K562 (cell line): ENCODE measurements at regions not wholly inside any gene's neighbourhood (a gene's known extent, or its start where the extent isn't known, plus 50 kb on each side); places are given as distances from the start of the nearest gene placed in this dataset.

ENCODE experiments used
- ATAC-seq: fragments of 200-7000 bp; cut with Tn5 transposase; 3 replicates; pipeline ENCODE4 v1.9.1; 2020; ENCODE audit warnings: moderate library complexity
- BruUV-seq: library from RNA; stranded (reverse); fragments of 400-500 nt; replicated peaks from 2 replicates; lab custom pipeline; 2021; lab: Mats Ljungman, UMichigan
- CTCF ChIA-PET: fragments of 300-600 bp; formaldehyde crosslinking; extraction: SDS; loops from one replicate; lab custom pipeline; 2021; ENCODE audit warnings: low intra/inter-chr PET ratio; lab: Yijun Ruan, JAX
- POLR2A ChIA-PET: fragments of 300-600, 350-650 bp; sonication (Branson Sonifier 250); formaldehyde crosslinking; extraction: SDS; loops from one replicate; lab custom pipeline; 2021; ENCODE audit warnings: antibody characterized with exemption, inconsistent platforms; lab: Yijun Ruan, JAX
- DNase-seq, 4 experiments: peaks; one replicate each; pipeline versions ENCODE4 v3.0.0 to v3.0.0-alpha.2; 2011 to 2018; ENCODE audit warnings: low spot score in 3 of 4, mixed read lengths in 3 of 4; ENCODE audit errors: extremely low read depth in 1 of 4
- FAIRE-seq: peaks from 2 replicates; lab custom pipeline; 2011; peaks lifted over from hg19 to GRCh38; lab: Jason Lieb, UNC
- H2AFZ ChIP-seq: 2 replicates; pipeline ENCODE4 v1.6.0; 2011; ENCODE audit warnings: low read depth, low read length, control low read depth, inconsistent platforms
- H3K27ac ChIP-seq: fragments of 200-600 bp; 3 replicates; pipeline ENCODE4 v1.8.0; 2011; ENCODE audit warnings: low read depth, mild to moderate bottlenecking, control low read depth, inconsistent platforms, low read length, moderate library complexity, mixed read lengths; ENCODE audit errors: extremely low read depth
- H3K27me3 ChIP-seq, 2 experiments: fragments of 300-600 bp in 1 of 2; 2 replicates in 1 of 2; 3 replicates in 1 of 2; pipeline versions ENCODE4 v1.6.0 to v1.8.0; 2011; ENCODE audit warnings: inconsistent platforms in 2 of 2, low read length in 2 of 2, mild to moderate bottlenecking in 1 of 2, mixed read lengths in 1 of 2, moderate library complexity in 1 of 2; ENCODE audit not compliant: control insufficient read depth in 2 of 2, insufficient read depth in 2 of 2
- H3K36me3 ChIP-seq: fragments of 300-600 bp; 3 replicates; pipeline ENCODE4 v1.8.0; 2011; ENCODE audit warnings: mild to moderate bottlenecking, low read length, inconsistent platforms; ENCODE audit not compliant: control insufficient read depth, insufficient read depth
- H3K4me1 ChIP-seq, 2 experiments: fragments of 200-600 bp in 1 of 2; replicated peaks in 1 of 2; 2 replicates in 1 of 2; 3 replicates in 1 of 2; pipeline versions ENCODE4 v1.5.1 to v1.8.0; 2011; ENCODE audit warnings: inconsistent platforms in 2 of 2, low read length in 2 of 2, mild to moderate bottlenecking in 1 of 2, mixed read lengths in 1 of 2, moderate library complexity in 1 of 2; ENCODE audit not compliant: control insufficient read depth in 2 of 2, insufficient read depth in 2 of 2
- H3K4me2 ChIP-seq: 2 replicates; pipeline ENCODE4 v1.6.1; 2011; ENCODE audit warnings: low read length, control low read depth, inconsistent platforms, mixed read lengths; ENCODE audit not compliant: insufficient read depth
- H3K4me3 ChIP-seq: fragments of 200-600 bp; sonication (generic), shearing (Covaris generic); 2 replicates; pipeline ENCODE4 v1.5.1; 2016; ENCODE audit warnings: control low read depth, inconsistent platforms
- H3K79me2 ChIP-seq: fragments of 200-600 bp; 3 replicates; pipeline ENCODE4 v1.8.0; 2011; ENCODE audit warnings: low read length, inconsistent platforms; ENCODE audit not compliant: control insufficient read depth, insufficient read depth
- H3K9ac ChIP-seq, 2 experiments: 2 replicates each; pipeline versions ENCODE4 v1.6.0 to v1.6.1; 2011; ENCODE audit warnings: low read depth in 2 of 2, low read length in 2 of 2, control low read depth in 1 of 2, inconsistent platforms in 1 of 2, mild to moderate bottlenecking in 1 of 2, mixed read lengths in 1 of 2; ENCODE audit not compliant: insufficient read depth in 1 of 2
- H3K9me1 ChIP-seq: one replicate; pipeline ENCODE4 v1.6.0; 2011; ENCODE audit warnings: inconsistent platforms, mild to moderate bottlenecking, low read length, moderate library complexity; ENCODE audit not compliant: control insufficient read depth, insufficient read depth
- H3K9me3 ChIP-seq: replicated peaks from 2 replicates; pipeline ENCODE4 v1.5.1; 2011; ENCODE audit warnings: low read depth, low read length, inconsistent platforms; ENCODE audit not compliant: control insufficient read depth, insufficient read depth
- H4K20me1 ChIP-seq: replicated peaks from 2 replicates; pipeline ENCODE4 v1.6.1; 2011; ENCODE audit warnings: low read length, inconsistent platforms, mixed read lengths; ENCODE audit not compliant: control insufficient read depth, insufficient read depth
- BDP1 ChIP-seq: IDR thresholded peaks from 3 replicates; pipeline ENCODE4 v1.6.1; 2011; ENCODE audit not compliant: insufficient read length, insufficient read depth
- EGR1 ChIP-seq: fragments of 450-650 bp; conservative IDR thresholded peaks from 2 replicates; pipeline ENCODE4 v1.6.1; 2017; ENCODE audit warnings: mild to moderate bottlenecking
- RFX1 ChIP-seq: fragments of 450-650 bp; IDR thresholded peaks from 2 replicates; pipeline ENCODE4 v1.6.1; 2016; ENCODE audit warnings: mild to moderate bottlenecking, moderate library complexity
- SMAD4 ChIP-seq: fragments of 250-450 bp; sonication (Bioruptor Pico); conservative IDR thresholded peaks from 2 replicates; pipeline ENCODE4 v1.8.0; 2021; ENCODE audit warnings: inconsistent platforms, mild to moderate bottlenecking, moderate library complexity
- WGBS: fragments of 100-300 bp; shearing (Covaris generic); methylation state at CpG from one replicate; pipeline ENCODE4 v1.1.6; 2016; ENCODE audit warnings: low coverage, mixed read lengths; ENCODE audit not compliant: insufficient coverage; ENCODE audit errors: missing lambda C conversion rate; 5-methylcytosine and 5-hydroxymethylcytosine counted together
- in situ Hi-C: fragments of 300-500 bp; cut with MboI; formaldehyde crosslinking; loops from 4 replicates; pipeline ENCODE4 v1.15.0; 2018; ENCODE audit warnings: inconsistent platforms, mixed read lengths
- intact Hi-C: fragments of 100-400 bp; cut with micrococcal nuclease; formaldehyde crosslinking; loops from 2 replicates; pipeline ENCODE4 v1.14.2; 2022
- TF ChIP-seq, protein P1 (sequence below): sonication (generic); formaldehyde crosslinking; IDR thresholded peaks from 2 replicates; pipeline ENCODE4 v1.8.0; 2022; ENCODE audit warnings: mild to moderate bottlenecking, missing genetic modification reagents

DNA sequence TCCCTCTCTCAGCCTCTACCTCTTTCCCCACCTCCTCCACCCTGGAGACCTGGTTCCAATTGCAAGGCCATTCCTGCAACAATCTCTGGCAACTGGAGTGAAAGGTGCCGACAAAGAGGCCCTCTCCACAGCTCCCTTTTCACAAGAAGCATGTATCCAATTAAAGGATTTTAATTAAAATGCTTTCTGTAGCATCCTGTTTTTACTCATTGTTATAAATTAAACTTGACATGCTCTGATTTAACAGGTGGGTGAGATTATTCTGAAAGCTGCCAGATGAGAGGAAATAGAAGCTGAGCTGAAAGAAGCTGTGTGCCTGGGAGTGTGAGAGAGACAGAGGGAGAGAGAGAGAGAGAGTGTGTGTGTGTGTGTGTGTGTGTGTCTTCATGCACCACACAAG lies 160.5 kb downstream of the TBX15 start (continued):
- TF ChIP-seq, protein P1, sequence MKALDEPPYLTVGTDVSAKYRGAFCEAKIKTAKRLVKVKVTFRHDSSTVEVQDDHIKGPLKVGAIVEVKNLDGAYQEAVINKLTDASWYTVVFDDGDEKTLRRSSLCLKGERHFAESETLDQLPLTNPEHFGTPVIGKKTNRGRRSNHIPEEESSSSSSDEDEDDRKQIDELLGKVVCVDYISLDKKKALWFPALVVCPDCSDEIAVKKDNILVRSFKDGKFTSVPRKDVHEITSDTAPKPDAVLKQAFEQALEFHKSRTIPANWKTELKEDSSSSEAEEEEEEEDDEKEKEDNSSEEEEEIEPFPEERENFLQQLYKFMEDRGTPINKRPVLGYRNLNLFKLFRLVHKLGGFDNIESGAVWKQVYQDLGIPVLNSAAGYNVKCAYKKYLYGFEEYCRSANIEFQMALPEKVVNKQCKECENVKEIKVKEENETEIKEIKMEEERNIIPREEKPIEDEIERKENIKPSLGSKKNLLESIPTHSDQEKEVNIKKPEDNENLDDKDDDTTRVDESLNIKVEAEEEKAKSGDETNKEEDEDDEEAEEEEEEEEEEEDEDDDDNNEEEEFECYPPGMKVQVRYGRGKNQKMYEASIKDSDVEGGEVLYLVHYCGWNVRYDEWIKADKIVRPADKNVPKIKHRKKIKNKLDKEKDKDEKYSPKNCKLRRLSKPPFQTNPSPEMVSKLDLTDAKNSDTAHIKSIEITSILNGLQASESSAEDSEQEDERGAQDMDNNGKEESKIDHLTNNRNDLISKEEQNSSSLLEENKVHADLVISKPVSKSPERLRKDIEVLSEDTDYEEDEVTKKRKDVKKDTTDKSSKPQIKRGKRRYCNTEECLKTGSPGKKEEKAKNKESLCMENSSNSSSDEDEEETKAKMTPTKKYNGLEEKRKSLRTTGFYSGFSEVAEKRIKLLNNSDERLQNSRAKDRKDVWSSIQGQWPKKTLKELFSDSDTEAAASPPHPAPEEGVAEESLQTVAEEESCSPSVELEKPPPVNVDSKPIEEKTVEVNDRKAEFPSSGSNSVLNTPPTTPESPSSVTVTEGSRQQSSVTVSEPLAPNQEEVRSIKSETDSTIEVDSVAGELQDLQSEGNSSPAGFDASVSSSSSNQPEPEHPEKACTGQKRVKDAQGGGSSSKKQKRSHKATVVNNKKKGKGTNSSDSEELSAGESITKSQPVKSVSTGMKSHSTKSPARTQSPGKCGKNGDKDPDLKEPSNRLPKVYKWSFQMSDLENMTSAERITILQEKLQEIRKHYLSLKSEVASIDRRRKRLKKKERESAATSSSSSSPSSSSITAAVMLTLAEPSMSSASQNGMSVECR (CRISPR knock-in tag), result no peak
- TF ChIP-seq RFX1, result no peak
- no peak for TF ChIP-seq EGR1
- TF ChIP-seq SMAD4, result no peak

DNA sequence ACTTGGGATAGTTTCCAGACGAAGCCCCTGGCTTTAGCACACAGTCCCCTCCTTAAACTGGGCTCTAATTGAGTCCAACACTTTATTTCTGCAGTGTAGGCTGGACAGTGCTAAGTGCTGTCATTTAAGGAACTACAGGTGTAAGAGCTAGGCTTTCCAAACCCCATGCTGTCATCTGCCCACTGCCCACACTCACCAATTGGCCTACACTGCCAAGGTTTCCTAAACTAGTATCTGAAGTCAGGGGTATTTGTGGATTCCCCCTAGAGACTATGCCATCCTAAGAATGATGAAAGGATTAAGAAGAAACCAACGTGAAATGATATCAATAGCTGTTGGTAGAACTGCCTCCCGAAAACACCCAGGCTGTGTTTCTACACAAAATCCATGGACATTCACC lies 160.9 kb downstream of the TBX15 start:
- no peaks in the 10 kb centered on the region for H3K9me1 ChIP-seq
- no peaks in the 10 kb centered on the region for H4K20me1 ChIP-seq
- ChIA-PET CTCF (no interaction called here), POLR2A (no interaction called here)
- no peak for ATAC-seq
- H3K9me3 ChIP-seq, result no peaks in the 10 kb centered on the region
- intact Hi-C loops (no loop called here), in situ Hi-C loops (no loop called here)
- H3K79me2 ChIP-seq, result no peaks in the 10 kb centered on the region
- H3K27ac ChIP-seq, result no peak overlapping the region
- BruUV-seq, result no TSS peak
- no peak overlapping the region for H2AFZ ChIP-seq
- no peak overlapping the region for H3K9ac ChIP-seq
- WGBS, result 2% methylated on average over 3 of the region's 3 CpGs
- H3K4me2 ChIP-seq, result no peak overlapping the region
- FAIRE-seq, result no peak
- H3K36me3 ChIP-seq, result no peaks in the 10 kb centered on the region
- no peak overlapping the region for H3K4me3 ChIP-seq
- H3K4me1 ChIP-seq, result no peaks in the 10 kb centered on the region
- H3K27me3 ChIP-seq, result no peaks in the 10 kb centered on the region
- TF ChIP-seq BDP1, result no peak
- no peak for DNase-seq
